ENCODE measurements at regions not wholly inside any gene's neighbourhood (a gene's known extent, or its start where the extent isn't known, plus 50 kb on each side); places are given as distances from the start of the nearest gene placed in this dataset.
A peak's percentile ranks its signal among the peaks of the same experiment; 100 is the strongest.

GRCh38 chr6:21331235-21331634 lies 262.3 kb upstream of the SOX4 start:
- no peak overlapping the region for H3K27ac ChIP-seq
- DNase-seq, result peak; percentile 60
- WGBS, 2 donors, result 26 to 33% methylated on average over 7 of the region's 7 CpGs

GRCh38 chr6:21332077-21332476 lies 261.5 kb upstream of the SOX4 start:
- H3K36me3 ChIP-seq (ENCODE audit: low read depth, missing control alignments), result no peaks in the 10 kb centered on the region
- H3K4me1 ChIP-seq, result peaks cover 4% of the 10 kb centered on the region
- no peaks in the 10 kb centered on the region for H3K27me3 ChIP-seq
- WGBS, 2 donors, result 55 to 70% methylated on average over 5 of the region's 5 CpGs
- intact Hi-C loops (cut with DNase I; ENCODE audit: low total_unique reads), result no loop called here
- peak overlapping the region in 1 of 2 donors; percentile 33 for H3K4me3 ChIP-seq
- no peak for TF ChIP-seq POLR2A (IDR thresholded peaks at IDR 0.05)
- no peak for TF ChIP-seq CTCF (IDR thresholded peaks at IDR 0.05)
- H3K9me3 ChIP-seq, result no peaks in the 10 kb centered on the region
- no peak overlapping the region for H3K27ac ChIP-seq
- no peak for DNase-seq

More at GRCh38 chr6:21331235-21331634, 262.3 kb upstream of the SOX4 start:
- H3K4me3 ChIP-seq, result no peak overlapping the region
- peaks cover 4% of the 10 kb centered on the region for H3K4me1 ChIP-seq
- TF ChIP-seq CTCF (IDR thresholded peaks at IDR 0.05) (no peak), POLR2A (IDR thresholded peaks at IDR 0.05) (no peak)
- no peaks in the 10 kb centered on the region for H3K36me3 ChIP-seq (ENCODE audit: low read depth, missing control alignments)
- H3K9me3 ChIP-seq, result no peaks in the 10 kb centered on the region
- intact Hi-C loops (cut with DNase I; ENCODE audit: low total_unique reads), result no loop called here
- H3K27me3 ChIP-seq, result no peaks in the 10 kb centered on the region

- Histone ChIP-seq H3K36me3 (ENCODE audit: low read depth, missing control alignments) (no peaks in the 10 kb centered on the region), H3K4me1 (peaks cover 4% of the 10 kb centered on the region), H3K27me3 (no peaks in the 10 kb centered on the region), H3K27ac (peak overlapping the region in 1 of 2 donors; percentile 11), H3K9me3 (no peaks in the 10 kb centered on the region), H3K4me3 (peak overlapping the region in 1 of 2 donors; percentile 33)
- TF ChIP-seq POLR2A (IDR thresholded peaks at IDR 0.05) (no peak), CTCF (IDR thresholded peaks at IDR 0.05) (no peak)
- DNase-seq, result no peak
- intact Hi-C loops (cut with DNase I; ENCODE audit: low total_unique reads), result no loop called here
- WGBS, 2 donors, result 42 to 57% methylated on average over 8 of the region's 8 CpGs
Observed at GRCh38 chr6:21332660-21333059, 260.9 kb upstream of the SOX4 start.

- H3K4me3 ChIP-seq, result no peak overlapping the region
- intact Hi-C loops (cut with DNase I; ENCODE audit: low total_unique reads), result no loop called here
- WGBS, 2 donors, result 60 to 79% methylated on average over 2 of the region's 2 CpGs
- TF ChIP-seq CTCF (IDR thresholded peaks at IDR 0.05) (no peak), POLR2A (IDR thresholded peaks at IDR 0.05) (no peak)
- no peaks in the 10 kb centered on the region for H3K27me3 ChIP-seq
- no peaks in the 10 kb centered on the region for H3K9me3 ChIP-seq
- peaks cover 4% of the 10 kb centered on the region for H3K4me1 ChIP-seq
- H3K36me3 ChIP-seq (ENCODE audit: low read depth, missing control alignments), result no peaks in the 10 kb centered on the region
- DNase-seq, result no peak
- no peak overlapping the region for H3K27ac ChIP-seq
Observed at GRCh38 chr6:21333715-21334114, 259.8 kb upstream of the SOX4 start.

- TF ChIP-seq CTCF (IDR thresholded peaks at IDR 0.05), result no peak
- TF ChIP-seq POLR2A (IDR thresholded peaks at IDR 0.05), result no peak
Observed at GRCh38 chr6:21334651-21335050, 258.9 kb upstream of the SOX4 start.

More at GRCh38 chr6:21334651-21335050, 258.9 kb upstream of the SOX4 start:
- Histone ChIP-seq H3K27ac (no peak overlapping the region), H3K36me3 (ENCODE audit: low read depth, missing control alignments) (no peaks in the 10 kb centered on the region), H3K4me1 (peaks cover 4% of the 10 kb centered on the region), H3K9me3 (no peaks in the 10 kb centered on the region), H3K27me3 (no peaks in the 10 kb centered on the region), H3K4me3 (no peak overlapping the region)
- 90 to 94% methylated on average over 7 of the region's 7 CpGs for WGBS, 2 donors
- DNase-seq, result no peak
- intact Hi-C loops (cut with DNase I; ENCODE audit: low total_unique reads), result no loop called here
